Activated T-cell treated with anti-CD3 and anti-CD28 coated beads for 48 hours (primary cell): ENCODE measurements at regions not wholly inside any gene's neighbourhood (a gene's known extent, or its start where the extent isn't known, plus 50 kb on each side); places are given as distances from the start of the nearest gene placed in this dataset.

Experiments
- DNase-seq: peaks from one replicate; pipeline ENCODE4 v3.0.0-alpha.2; 2020; ENCODE audit warnings: low read depth

DNA sequence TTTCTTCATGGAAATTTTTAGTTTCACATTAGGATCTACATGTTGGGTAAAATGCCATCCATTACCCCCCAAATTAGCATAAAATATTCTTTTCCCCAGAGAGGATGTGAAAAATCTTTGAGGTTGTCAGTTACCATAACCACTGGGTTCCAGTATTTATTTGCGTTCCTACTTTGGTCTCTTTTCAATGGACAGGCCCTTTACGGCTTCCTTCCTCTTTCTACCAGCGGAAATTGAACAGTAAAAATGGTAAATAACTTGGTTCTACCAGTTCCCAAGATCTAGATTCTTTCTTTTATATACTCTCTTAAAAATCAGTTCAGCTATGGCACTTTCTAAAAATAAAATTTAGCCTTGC is 169.2 kb upstream of the APCDD1 start:
- DNase-seq = no peak

DNA sequence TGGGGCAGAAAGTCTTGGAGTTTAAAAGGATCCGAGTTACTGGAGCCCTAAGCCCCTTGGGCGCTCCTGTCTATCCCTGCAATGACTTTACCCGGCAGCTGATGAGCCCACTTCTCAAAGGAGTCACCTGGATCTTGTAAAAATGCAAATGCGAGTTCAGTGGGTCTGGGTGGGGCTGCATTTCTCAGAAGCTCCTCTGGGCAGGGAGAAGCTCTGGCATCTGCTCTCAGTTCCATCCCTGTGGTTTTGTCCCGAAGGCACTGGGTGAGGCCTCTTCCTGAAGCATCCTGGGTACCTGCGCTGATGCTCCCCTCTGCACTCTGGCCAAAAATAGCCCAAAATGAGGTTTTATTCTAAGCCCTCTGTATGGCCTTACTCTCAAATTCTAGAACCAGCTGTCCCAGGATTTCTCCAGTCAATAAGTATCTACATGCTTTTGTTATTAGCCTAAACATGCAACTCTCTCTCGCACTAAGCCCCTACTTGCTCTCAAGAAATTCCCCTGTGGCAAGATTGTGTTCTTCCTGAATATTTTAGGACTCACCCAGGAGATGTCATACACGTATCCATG is 167.8 kb upstream of the APCDD1 start:
- no peak for DNase-seq

DNA sequence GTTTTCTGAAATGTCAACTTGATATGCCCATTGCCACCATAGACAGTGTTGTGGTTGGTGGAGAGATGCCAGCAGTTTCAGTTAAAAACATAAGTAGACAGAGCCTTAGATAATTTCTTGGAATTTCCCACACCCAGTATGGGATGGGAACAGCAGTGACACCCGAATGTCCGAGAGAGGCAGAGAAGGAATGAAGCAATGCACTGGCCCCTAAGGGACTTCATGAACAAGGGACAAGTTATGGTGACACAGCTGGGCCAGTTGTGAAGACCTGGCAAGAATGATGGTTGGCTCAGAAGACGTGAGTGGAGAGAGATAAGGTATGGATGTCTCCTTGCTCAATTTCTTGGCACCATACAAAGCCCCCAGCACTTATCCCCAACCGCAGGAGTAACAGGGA is 165.2 kb upstream of the APCDD1 start:
- no peak for DNase-seq

DNA sequence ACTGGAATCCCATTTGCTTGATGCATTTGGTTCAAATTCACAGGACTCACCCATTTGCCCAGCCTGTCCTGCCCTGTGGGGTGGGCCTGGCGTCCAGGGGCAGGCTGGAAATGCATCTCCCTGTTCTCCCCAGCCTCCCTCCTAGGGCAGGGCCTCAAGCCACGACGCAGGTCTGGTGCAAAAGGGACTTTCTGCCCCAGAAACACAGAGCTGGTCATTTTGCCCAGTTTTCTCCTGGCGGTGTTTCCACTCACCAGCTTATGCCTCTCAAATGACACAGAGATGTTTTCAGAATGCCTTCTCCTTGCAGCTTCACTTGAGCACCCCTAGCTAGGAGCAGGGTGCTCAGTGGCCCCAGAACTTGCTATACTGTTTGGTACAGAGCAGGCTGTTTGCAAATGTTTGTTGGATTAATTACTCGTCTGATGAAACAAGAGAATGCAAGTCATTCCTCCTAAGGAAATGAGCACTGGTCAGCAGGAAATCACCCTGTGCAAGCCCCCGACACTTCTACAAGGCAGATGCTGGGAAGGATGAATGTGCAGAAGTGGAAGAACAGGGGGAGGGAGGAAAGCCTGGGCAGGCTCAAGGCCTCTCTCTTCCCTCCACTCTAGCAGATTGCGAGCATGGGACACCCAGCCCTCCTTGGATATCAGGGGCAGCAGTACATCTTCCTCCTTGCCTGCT is 164.3 kb upstream of the APCDD1 start:
- DNase-seq = no peak

DNA sequence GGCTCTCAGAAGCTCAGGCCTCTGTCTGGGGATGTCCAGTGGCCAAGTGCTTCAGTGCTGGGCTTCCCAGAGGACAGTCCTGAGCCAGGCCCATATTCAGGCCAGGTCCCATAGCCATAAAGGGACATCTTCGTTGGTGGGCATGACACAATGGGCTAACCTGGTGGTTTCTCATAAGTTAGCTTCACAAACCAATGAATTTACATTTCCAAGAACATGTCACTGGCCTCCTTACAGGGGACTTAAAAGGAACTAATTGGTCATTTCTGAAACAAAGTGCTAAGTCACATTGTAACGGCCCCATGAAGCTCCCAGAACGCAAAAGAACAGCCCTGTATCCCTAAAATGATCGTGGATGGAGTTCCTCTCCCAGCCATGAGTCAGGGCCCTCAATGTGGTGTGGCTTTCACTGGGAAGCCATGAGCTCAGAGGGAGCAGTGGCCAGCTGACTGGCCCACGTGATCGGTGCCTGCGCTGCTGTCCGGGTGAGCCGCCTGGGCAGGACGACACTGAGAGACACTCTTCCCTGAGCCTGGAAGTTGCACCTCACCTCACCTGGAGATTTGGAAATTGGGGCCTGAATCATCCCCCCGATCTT is 163.7 kb upstream of the APCDD1 start:
- DNase-seq = no peak

DNA sequence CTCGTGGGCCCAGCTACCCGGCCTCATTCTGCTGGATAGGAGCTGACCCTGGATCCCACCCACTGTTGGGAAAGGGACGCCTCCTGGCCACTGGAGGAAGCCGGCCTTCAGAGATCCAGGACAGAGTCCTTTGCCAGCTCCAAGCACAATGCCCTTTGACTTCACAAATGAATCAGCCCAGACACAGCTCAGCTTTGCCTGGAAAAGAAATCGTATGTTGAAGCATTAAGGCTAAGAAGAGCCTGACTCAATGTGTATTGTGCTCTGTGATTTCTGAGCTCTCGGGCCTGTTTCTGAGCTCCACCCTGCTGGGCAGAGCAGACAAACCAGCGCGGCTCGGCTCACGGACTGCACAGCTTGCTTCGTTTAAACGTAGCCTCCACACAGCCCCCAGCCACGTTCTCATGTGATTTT is 162.9 kb upstream of the APCDD1 start:
- no peak for DNase-seq

DNA sequence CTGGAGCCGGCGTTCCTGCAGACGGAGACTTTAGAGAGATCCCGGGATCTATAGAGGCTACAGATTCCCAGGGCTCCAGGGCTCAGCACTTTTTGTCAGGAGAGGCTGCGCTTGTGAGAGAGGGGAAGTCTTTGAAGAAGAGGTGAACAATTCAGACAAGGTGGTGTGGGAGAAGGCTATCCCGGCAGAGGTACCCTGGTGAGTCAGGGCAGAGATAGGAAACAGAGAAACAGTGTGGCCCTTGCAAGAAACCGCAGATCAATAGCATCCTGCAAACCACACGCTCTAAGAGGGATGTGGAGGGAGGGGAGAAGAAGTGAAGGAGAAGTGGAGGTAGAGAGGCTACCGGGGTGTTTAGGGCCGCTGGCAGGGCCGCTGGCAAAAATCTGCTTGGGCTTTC is 160.5 kb upstream of the APCDD1 start:
- DNase-seq = no peak

DNA sequence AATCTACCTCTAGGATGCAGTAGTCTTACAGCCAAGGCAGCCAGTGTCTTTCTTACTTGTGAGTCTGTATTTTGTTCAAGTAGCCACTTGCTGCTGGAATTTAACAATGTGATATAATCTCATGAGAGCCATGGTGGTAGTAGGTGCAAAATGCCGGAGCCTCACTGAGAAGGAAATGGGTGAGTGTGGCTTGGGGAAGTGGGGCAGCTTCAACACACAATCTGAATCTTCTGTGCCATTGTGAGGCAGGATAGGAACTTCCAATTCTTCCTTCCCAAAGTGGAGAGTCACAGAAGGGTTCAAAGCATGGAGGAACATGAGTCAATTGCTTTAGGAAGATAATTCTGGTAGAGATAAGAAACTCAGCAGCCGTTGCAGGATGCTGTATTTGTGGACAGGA is 158.7 kb upstream of the APCDD1 start:
- no peak for DNase-seq

DNA sequence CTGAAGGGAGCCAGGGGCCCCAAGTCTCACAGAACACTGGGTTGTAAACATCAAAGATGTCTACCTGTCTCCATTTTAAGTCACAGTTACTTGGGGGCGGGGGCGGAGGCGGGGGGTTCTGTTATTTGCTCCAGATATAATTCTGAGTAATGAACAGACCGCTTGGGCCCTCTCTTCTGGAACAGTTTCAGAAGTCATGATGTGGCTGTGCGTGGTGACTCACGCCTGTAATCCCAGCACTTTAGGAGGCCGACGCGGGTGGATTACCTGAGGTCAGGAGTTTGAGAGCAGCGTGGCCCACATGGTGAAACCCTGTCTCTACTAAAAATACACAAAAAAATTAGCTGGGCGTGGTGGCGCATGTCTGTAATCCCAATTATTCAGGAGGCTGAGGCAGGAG is 157.9 kb upstream of the APCDD1 start:
- DNase-seq = no peak

DNA sequence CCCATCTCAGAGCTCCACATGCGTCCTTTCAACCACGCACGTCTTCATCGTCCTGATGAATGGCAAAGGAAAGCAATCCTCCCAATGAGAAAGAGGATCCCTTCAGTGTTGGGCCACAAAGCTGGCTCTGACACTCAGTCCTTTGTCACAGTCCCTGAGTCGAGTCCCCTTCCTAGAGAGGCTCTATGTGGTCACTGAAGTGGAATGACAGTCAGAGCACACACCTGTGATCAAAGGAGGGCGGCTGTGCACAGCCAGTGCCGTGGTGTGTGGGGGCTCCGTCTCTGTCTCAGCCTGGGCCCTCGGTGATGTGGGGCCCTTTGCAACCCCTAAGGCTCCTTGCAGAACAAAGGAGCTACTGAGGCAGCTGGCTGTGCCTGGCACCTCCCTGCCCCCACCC is 157.3 kb upstream of the APCDD1 start:
- no peak for DNase-seq

DNA sequence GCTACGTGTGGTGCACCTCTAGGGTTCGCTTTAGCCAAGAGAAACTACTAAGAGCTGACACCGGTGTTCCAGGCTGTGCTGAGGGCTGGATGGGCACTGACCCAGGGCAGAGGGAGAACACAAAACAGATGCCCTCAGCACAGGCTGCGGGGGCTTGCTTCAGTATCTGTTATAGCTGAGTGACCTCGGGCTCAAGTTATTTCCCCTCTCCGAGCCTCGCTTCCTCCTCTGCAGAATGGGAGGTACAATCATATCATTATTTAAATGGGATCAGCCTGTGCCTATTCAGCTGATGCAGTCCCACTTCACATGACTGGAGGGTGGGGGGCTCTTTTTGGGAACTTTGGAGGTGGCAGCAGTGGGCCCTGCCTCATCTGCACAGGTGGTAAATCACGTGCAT is 156.1 kb upstream of the APCDD1 start:
- no peak for DNase-seq

DNA sequence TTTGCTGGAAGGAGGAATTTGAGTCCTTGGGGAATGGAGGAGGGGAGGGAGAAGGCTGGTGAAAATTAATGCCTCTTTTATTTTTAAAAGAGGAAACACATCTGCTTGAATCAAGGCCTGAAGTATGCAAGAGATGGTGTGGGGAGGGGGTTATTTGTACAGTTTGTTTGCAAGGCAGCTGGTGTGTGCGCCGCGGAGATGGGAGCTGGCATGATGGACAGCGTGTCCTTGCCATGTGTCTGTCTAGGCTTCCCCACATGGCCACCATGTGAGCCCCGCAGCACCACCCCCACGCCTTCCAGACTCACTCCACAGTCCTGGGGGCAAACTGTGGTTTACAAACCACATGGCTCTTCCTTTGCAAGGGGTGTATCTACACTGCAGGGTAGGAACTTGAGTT is 154.8 kb upstream of the APCDD1 start:
- no peak for DNase-seq

DNA sequence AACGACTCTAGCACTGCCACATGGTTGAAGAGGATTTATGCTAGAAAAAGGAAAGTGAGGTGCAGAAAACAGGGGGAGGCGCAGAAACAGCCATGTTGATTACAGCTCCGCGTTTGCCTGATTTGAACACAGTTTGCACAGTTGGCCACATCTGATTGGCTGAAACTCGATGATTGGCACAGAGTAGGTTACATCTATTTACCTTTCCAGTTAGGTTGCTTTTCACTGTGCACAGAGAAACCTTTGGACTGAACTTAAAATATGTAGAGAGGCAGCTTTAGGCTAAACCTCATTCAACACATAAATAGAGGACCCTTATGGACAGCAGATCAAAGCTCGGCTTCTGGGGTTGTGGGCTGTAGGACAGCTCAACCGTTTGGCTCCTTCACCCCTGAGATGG is 153.7 kb upstream of the APCDD1 start:
- DNase-seq = no peak

DNA sequence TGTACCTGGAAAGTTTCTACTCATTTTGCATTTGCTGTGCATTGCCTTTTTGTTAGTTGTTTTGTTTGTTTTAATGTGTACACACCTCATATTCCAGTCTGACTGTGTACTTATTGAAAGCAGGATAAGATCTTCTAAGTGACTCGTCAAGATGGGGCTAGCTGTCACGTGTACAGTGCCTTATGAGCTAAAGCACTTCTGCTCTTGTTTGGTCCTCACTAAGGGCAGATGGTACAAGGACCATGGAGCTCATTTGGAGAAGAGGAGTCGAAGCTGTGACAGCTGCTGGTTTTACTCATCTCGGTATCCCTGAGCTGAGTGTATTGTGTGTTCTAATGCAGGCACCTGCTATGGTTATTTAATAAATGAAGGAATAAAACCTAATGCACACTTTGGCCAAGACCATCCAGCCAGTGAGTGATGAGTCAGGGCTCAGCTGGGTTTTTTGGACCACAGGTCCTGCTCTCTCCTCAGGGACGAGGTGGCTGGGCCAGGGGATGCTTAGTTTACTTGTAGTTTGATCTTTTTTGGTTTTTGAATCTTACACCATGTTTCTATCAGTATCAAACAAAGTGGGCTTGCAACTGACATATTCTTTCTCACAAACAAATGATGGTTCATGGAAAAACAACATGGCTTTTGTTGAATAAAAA is 152.5 kb upstream of the APCDD1 start:
- no peak for DNase-seq

DNA sequence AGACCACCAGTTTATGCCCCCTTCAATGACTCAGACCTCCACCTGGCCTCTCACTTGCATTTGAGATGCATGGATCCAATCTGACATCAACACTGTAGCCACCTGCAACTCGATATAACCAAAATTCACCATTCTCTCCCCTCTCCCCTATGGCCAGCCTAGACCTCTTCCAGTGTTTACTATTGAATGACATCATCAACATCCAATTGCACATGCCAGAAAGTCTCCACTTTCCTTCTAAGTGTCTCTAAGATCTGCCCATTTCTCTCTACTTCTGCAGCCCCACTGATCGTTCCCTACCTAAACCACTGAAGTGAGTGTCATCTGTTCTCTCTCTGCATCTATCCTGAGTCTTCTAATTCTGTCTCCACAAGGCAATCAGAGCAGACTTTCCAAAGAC is 151.3 kb upstream of the APCDD1 start:
- DNase-seq = no peak

DNA sequence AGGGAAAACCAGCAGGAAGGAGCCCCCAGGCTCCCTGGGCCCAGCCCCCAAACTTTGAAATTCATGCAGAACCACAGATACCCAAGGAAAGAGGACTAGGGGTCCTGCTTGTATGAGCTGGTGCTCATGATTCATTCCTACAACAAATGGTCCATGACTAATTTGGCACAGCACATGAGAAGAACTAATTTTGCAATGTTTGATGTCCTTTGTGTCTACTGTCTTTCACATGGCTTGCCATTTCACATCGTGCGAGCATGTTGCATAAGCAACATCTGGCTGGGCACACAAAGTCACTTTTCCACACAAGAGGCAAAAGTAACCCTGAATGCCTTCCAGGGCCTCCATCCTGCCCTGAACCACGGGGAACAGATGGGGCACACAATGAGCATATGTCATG is 149.6 kb upstream of the APCDD1 start:
- no peak for DNase-seq

DNA sequence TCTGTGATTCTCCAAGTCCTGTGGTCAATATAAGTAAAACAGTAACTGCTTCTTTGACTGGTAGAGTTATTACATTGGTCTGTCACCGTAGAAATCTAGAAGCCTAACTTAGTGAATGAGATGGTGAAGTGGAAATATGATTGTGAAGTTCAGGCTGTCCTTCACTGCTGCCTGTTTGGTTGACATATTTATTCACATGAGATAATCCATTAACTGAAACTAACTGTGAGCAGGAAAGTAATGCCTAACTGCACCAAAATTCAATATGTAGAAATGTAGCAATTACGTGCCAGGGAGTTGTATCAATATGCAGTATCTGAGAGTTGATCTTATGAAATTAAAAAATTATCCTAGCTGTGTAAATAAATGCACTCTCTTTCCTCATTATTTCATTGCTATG is 147.7 kb upstream of the APCDD1 start:
- DNase-seq = no peak

DNA sequence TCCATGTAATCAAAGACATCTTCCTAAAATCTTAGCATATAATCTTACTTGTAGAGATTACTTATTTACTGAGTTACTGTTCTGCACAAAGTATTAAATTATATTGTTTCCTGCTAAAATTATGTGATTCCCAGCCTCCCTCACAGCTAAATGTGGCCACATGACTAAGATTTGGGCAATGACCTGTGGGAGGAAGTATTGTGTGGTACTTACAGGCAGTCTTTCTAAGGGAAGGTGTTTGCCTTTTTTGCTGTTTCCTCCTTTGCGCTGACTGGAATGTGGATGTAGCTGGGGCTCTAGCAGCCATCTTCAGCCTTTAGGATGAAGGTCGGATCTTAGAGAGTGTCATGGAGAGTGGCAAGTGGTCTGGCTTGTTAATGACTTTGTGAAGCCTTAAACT is 146.3 kb upstream of the APCDD1 start:
- DNase-seq = no peak

DNA sequence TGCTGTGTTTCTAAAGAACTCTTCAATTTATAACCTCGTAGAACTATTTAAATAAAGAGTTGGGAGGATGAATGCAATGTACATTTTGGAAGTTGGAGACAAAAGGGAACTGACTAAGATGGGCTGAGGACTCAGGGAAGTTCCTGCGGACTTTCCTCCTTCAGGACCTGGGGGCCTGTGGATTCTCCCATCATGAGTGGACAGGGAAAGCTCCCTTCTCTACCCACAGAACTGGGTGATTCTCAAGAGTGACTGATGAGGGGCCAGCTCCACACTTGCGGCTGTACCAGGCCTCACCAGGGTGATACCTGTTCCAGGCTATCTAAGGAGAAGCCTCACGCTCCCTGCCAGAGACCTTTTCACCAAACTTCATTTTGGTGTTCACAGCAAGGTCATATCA is 143.8 kb upstream of the APCDD1 start:
- no peak for DNase-seq

DNA sequence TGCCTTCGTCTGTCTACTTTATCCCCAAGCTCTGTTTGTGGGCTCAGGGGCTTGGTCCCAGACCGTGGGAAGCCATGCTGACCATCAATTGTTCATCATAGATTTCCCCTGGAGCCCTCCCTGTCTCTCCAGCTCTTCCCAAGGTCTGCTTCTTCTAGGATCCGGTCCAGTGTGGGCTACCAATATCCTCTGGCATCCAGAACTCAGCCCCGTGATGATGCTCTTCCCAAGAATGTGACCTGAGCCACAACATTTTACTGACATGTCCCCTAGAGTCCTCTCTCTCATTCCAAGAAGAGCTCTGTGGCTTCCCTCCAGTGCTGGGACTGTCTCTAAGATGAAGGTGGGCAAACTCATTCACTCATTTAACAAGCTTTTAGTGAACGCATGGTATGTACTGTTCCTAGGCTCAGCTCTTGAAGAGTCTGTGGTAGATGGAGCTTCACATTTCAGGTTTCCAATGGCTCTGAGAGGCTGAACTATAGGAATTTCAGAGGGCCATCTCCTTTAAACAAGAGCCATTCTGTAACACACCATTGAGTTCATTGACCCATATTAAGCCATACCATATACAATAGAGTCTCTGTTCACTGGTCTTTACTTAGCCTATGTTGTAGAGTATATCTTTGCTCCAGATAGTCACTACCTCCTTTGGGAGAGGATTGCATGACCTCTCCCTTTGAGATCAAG is 142.0 kb upstream of the APCDD1 start:
- DNase-seq = no peak

DNA sequence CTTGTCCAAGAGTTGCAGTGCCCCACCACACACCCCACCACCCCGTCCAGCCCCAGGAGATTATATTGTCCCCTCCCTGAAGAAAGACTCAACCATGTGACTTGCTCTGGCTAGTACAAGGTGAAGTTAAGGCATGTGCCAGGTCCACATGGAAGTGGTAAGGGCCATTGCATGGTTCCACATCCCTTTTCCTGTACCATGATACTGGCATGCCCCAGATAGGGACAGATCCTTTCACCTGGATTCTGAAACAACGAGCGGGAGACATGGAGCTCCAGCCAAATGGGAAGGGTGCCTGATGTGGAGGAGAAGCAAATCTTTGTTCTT is 141.5 kb upstream of the APCDD1 start:
- DNase-seq = no peak

DNA sequence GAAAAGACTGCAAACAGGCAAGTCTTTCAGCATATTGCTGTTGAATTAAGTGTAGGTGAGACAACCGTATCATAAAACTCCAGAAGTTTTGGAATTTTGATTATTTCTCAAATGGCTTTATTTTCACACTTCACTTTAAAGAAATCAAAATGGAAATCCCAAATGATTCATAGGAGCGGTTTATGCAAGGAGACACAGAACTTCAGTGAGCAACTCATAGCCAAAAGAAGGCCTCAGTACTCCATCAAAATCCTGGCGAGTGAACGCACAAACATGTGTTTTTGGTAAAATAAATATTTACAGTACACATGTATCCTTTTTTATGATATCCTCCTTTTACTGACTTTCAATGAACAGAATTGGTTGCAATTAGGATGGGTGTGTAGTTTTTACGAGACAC is 140.4 kb upstream of the APCDD1 start:
- no peak for DNase-seq

DNA sequence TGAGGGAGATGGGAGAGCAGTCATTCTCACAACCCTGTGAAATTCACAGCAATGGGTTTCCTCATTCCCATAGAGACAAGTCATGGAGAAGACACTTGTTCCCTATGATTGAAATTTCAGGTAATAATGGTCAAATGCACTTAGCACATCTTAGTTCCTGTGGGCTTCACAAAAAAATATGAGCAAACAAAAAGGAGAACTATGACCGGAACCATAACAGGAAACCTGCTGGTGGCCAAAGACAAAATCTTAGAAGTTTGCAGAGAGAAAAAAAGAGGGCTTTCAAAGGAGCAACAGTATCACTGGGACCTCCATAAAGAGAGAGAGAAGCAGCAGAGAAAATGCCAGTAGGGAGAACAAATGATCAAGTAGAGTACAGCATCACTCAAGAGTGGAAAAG is 138.9 kb upstream of the APCDD1 start:
- DNase-seq = no peak
